GM20000 (cell line): ENCODE measurements at regions not wholly inside any gene's neighbourhood (a gene's known extent, or its start where the extent isn't known, plus 50 kb on each side); places are given as distances from the start of the nearest gene placed in this dataset.

Experiments
- DNase-seq: peaks from one replicate; pipeline ENCODE4 v3.0.0; 2012; ENCODE audit warnings: low spot score
- CTCF ChIP-seq: IDR thresholded peaks from 2 replicates; pipeline ENCODE4 v1.5.1; 2012; ENCODE audit warnings: mild to moderate bottlenecking, control low read depth; ENCODE audit errors: extremely low read depth, missing control alignments

- TF ChIP-seq CTCF: no peak
- no peak for DNase-seq
Measured at GRCh38 chr11:114864896-114865295, 186.6 kb downstream of the NXPE2 start.

GRCh38 chr11:114876234-114876633, 197.9 kb downstream of the NXPE2 start:
- no peak for DNase-seq
- no peak for TF ChIP-seq CTCF

- TF ChIP-seq CTCF: no peak
- DNase-seq: no peak
Measured at GRCh38 chr11:114877976-114878375, 199.6 kb downstream of the NXPE2 start.

DNA sequence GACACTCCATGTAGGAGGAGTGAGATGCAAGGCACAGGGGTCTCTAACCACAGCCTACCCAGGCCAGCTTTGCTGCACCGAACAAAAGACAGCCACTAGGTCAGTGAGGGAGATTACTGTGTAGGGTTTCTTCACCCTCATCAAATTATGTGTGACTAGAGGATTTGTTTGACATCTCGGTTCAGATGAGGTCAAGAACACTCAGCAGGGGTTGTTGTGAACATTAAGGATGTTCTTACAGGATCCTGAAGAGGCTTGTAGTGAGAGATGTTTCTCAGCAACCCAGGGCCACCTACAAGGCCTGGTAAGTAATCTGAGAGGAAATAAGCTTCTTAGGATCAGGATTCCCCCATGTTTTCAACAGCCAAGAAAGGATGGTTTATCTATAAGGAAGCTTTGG, 202.1 kb downstream of the NXPE2 start:
- no peak for DNase-seq

GRCh38 chr11:114883472-114883871, 205.1 kb downstream of the NXPE2 start:
- no peak for DNase-seq
- TF ChIP-seq CTCF: no peak

More for the DNA sequence above, 202.1 kb downstream of the NXPE2 start:
- TF ChIP-seq CTCF: no peak

GRCh38 chr11:114886644-114887265, 208.4 kb downstream of the NXPE2 start:
- no peak for DNase-seq
- TF ChIP-seq CTCF: no peak

- DNase-seq: no peak
- no peak for TF ChIP-seq CTCF
Measured at GRCh38 chr11:114889594-114890011, 211.3 kb downstream of the NXPE2 start.
